Stimulated activated naive CD8-positive, alpha-beta T cell treated with anti-CD3 and anti-CD28 coated beads, Interleukin-15, amount 100 ng/mL, for 72 hours (primary cell): ENCODE measurements at regions not wholly inside any gene's neighbourhood (a gene's known extent, or its start where the extent isn't known, plus 50 kb on each side); places are given as distances from the start of the nearest gene placed in this dataset.
A peak's percentile ranks its signal among the peaks of the same experiment; 100 is the strongest.

Experiments
- ATAC-seq: fragments of 150-1000 bp; cut with Tn5 transposase; 2 replicates; pipeline ENCODE4 v1.10.0; 2021; ENCODE audit warnings: mild to moderate bottlenecking, moderate library complexity
- DNase-seq, 2 donors: peaks; one replicate each; pipeline ENCODE4 v3.0.0; 2021 to 2022
- H3K27ac Mint-ChIP-seq, 2 donors: one replicate each; pipeline ENCODE4 v1.8.0; 2022; ENCODE audit warnings: mild to moderate bottlenecking in 2 of 2, mixed read lengths in 2 of 2, moderate library complexity in 2 of 2
- H3K27me3 Mint-ChIP-seq: one replicate; pipeline ENCODE4 v1.8.0; 2022; ENCODE audit warnings: mixed read lengths
- H3K4me1 Mint-ChIP-seq: one replicate; pipeline ENCODE4 v1.8.0; 2022; ENCODE audit warnings: mild to moderate bottlenecking, mixed read lengths
- H3K4me3 Mint-ChIP-seq, 2 donors: one replicate each; pipeline ENCODE4 v1.8.0; 2022; ENCODE audit warnings: mild to moderate bottlenecking in 2 of 2, mixed read lengths in 2 of 2, moderate library complexity in 1 of 2
- H3K9me3 Mint-ChIP-seq, 2 donors: one replicate each; pipeline ENCODE4 v1.8.0; 2022; ENCODE audit warnings: mixed read lengths in 2 of 2

DNA sequence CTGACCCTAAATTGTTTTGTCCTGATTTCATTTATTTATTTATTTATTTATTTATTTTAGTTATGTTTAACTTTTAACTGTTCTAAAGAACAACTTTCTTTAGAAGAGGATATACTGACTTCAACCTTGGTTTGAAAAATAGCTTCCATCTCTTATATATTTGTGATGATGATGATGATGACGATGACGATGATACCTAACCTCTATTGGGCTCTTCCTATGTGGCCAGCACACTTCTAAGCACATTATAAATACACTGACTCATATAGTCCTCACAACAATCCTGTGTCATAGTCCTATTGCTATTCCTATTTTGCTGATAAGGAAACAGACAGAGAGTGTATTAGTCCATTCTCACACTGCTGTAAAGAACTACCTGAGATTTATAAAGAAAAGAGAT, 162.9 kb upstream of the KIAA1217 start:
- no peak for DNase-seq
- no peak overlapping the region for H3K27ac Mint-ChIP-seq
- H3K4me3 Mint-ChIP-seq = no peak overlapping the region
- ATAC-seq = no peak
- H3K27me3 Mint-ChIP-seq = no peaks in the 10 kb centered on the region
- no peaks in the 10 kb centered on the region for H3K9me3 Mint-ChIP-seq
- no peaks in the 10 kb centered on the region for H3K4me1 Mint-ChIP-seq

DNA sequence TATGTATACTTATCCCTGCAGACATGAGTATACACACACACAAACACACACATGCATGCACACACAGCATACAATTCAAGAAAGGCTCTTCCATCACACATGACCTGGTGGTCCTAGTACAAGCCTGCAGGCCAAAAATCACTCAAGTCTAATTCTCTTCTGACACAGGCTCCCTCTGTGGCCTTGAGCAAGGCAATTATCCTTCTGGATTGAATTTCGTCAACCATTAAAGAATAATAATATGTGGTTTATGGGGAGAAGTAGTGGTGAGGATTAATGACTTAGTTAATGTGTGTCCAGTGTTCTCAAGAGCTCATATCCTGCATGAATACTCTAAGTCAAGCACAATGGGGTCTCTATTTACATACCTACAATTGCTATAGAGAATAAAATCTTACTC, 161.8 kb upstream of the KIAA1217 start:
- Mint-ChIP-seq H3K9me3 (no peaks in the 10 kb centered on the region), H3K27ac (no peak overlapping the region), H3K27me3 (no peaks in the 10 kb centered on the region), H3K4me1 (no peaks in the 10 kb centered on the region), H3K4me3 (no peak overlapping the region)
- DNase-seq (no peak), ATAC-seq (no peak)

DNA sequence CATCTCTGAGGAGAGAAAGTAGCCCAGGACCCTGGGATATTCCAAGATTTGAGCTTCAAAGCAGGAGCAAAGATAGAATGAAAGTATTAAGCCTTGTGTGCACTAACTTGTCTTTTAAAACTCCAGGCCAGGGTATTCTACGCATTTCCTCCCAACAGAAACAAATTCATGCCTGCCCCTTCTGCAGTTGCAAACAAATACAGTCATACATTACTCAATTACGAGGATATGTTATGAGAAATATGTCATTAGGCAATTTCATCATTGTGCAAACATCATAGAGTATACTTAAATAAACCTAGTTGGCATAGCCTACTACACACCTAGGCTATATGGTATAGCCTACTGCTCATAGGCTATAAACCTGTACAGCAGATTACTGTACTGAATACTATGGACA, 154.5 kb upstream of the KIAA1217 start:
- DNase-seq = no peak
- Mint-ChIP-seq H3K4me3 (no peak overlapping the region), H3K27me3 (no peaks in the 10 kb centered on the region), H3K27ac (no peak overlapping the region), H3K9me3 (peaks cover 0 to 11% of the 10 kb centered on the region in 2 donors), H3K4me1 (no peaks in the 10 kb centered on the region)
- ATAC-seq = no peak

DNA sequence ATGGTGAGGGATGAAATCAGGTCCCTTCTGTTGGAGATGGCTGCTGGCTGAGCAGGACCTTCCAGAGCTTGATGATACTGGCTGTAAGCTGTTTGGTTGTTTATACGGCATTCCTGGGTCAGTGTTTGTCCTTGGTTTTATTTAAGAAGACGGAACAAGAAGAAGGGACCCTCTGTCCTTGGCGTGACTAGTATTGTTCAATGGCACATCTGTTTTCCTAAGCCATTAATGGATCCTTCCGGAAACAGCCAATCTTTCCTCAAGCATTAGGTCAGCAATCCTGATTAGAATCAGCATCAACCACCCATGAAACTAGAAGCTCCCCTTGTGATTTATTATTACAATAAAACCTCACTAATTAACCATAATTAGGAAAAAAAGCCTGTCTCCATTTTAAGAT, 128.7 kb upstream of the KIAA1217 start:
- DNase-seq (no peak), ATAC-seq (no peak)
- Mint-ChIP-seq H3K27me3 (no peaks in the 10 kb centered on the region), H3K27ac (no peak overlapping the region), H3K4me3 (no peak overlapping the region), H3K9me3 (peaks cover 0 to 6% of the 10 kb centered on the region in 2 donors), H3K4me1 (no peaks in the 10 kb centered on the region)

DNA sequence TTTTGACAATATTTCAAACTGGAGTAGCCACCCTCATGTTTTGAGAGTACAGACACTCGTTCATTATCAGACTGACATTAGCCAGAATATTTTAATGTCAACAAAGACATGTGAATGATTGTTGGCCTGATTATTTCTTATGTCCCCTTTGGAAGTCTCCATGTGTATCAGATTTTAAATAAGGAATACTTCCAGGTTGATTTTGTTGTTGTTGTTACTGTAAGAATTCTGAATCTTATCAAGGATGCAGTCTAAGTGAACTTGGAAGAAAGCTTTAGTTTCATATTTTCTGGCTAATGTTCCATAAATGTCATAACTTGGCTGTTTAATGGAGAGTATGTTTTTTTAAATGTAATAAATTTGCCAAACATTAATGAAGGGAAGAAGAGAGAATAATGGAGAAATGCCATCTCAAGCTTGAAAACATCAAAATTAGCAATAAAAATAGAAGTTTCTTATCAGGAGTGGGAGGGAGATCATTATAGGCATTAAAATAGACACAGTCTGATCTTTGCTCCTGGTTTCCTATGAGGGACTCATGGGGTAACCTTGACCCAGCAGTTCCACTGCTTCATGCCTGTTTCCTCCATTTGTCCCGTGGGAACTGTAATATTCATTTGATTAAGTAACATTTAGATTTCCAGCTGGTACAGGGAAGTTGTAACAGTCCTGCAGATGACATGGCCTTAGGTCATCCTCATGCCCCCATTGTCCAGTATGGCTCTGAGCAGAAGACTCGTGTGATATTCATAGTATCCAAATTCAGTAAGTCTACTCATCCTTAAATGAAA, 122.4 kb upstream of the KIAA1217 start:
- no peak for DNase-seq
- Mint-ChIP-seq H3K9me3 (peaks cover 6 to 14% of the 10 kb centered on the region in 2 donors), H3K27me3 (no peaks in the 10 kb centered on the region), H3K27ac (no peak overlapping the region), H3K4me3 (no peak overlapping the region), H3K4me1 (no peaks in the 10 kb centered on the region)
- no peak for ATAC-seq

DNA sequence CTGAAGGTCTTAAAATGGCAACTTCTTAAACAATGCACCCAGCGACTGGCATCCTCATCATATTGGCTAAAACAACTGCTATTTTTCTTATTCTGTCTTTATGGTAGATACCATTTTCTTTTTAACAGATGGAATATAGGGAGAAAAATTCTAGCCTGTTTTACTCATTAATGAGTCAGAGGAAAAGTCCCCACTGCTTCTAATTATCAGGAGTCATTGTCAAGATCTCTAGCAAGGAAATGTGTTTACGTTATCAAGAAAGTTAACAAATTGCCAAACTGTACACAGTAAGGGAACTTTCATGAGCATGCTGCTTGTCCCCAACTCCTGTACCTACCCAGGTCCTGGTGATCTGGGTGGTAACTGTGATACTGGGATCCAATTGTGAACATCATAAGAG, 117.7 kb upstream of the KIAA1217 start:
- ATAC-seq (no peak), DNase-seq (no peak)
- H3K27ac Mint-ChIP-seq = no peak overlapping the region
- H3K27me3 Mint-ChIP-seq = no peaks in the 10 kb centered on the region
- peaks cover 17% of the 10 kb centered on the region in 2 donors for H3K9me3 Mint-ChIP-seq
- no peak overlapping the region for H3K4me3 Mint-ChIP-seq
- no peaks in the 10 kb centered on the region for H3K4me1 Mint-ChIP-seq

DNA sequence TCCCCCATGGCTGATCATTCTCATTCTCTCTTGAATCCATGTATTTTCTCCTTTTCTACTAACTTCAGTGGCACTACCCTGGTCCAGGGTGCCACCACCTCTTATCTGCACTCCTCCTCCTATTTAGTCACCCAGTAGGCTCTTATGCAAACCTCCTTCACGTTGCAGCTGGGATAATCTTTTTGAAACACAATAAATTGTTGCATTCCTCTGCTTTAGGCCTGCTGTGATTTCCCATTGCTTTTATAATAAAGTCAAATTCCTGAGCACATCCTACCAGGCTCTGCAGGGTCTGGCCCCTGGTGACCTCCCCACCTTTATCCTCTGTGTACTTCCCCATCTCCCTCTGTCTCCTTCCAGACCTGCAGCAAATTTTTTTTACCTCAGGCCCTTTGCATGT, 112.7 kb upstream of the KIAA1217 start:
- Mint-ChIP-seq H3K27ac (no peak overlapping the region), H3K4me1 (no peaks in the 10 kb centered on the region), H3K27me3 (no peaks in the 10 kb centered on the region), H3K9me3 (peaks cover 11 to 15% of the 10 kb centered on the region in 2 donors), H3K4me3 (no peak overlapping the region)
- ATAC-seq (no peak), DNase-seq (no peak)

DNA sequence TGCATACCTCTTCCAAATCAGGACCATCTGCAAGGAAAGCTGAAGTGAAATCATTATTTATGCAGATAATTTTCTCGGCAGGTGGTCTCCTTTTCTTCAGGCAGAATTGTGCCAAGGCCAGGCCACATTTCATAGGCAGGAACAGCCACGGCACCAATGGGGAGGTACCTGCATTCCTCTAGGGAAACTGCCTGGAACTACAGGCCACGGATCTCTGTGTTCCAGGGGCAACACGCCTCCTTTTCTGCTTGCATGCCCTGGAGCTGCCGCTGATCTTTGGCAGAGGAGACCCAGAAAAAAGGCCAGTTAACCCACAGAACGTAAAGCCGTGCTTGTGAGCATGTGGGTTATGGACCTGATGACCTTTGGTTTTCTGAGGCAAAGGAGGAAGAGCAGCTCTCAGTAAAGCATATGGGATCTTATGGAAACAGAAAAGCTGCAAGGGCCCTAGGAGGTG, 111.2 kb upstream of the KIAA1217 start:
- no peak overlapping the region for H3K4me3 Mint-ChIP-seq
- H3K9me3 Mint-ChIP-seq = peaks cover 6 to 15% of the 10 kb centered on the region in 2 donors
- no peaks in the 10 kb centered on the region for H3K4me1 Mint-ChIP-seq
- ATAC-seq = no peak
- H3K27ac Mint-ChIP-seq = no peak overlapping the region
- H3K27me3 Mint-ChIP-seq = no peaks in the 10 kb centered on the region
- no peak for DNase-seq

DNA sequence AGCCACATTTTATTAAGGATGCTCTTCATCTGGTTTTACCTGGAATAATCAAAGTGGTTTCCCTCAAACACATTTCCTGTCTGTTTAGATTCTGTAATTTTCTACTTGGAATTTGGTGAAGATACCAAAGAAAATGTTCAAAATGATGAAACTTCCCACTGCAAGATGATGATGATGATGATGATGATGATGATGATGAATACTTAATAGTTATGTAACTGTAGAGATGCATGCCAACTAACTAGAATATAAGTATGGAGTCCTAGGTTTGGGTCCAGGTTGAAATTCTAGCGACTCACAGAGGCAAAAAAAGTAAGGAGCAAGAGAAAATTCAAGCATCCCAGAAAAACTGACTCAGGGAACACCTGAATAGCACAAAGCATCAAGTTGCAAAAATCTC, 104.0 kb upstream of the KIAA1217 start:
- H3K9me3 Mint-ChIP-seq = peaks cover 4 to 14% of the 10 kb centered on the region in 2 donors
- no peak overlapping the region for H3K4me3 Mint-ChIP-seq
- H3K4me1 Mint-ChIP-seq = no peaks in the 10 kb centered on the region
- H3K27me3 Mint-ChIP-seq = no peaks in the 10 kb centered on the region
- DNase-seq = no peak
- no peak overlapping the region for H3K27ac Mint-ChIP-seq
- no peak for ATAC-seq

DNA sequence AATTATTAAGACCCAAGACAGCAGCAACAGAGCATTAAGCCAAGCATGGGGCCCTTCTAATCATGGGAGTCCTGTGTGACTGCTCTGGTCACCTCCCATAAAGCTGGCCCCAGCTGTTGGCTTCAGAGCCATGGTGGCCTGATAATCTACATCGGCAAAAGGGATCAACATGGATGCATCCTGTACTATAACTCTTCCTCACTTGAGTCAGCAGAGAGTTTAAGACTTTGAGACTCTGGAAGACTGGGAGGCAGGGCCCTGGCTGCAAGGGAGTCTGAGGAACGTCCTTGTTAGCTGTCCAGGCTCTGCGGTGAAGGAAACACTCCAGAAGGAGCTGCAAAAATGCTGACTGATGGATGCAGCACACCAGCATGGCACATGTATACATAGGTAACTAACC, 95.0 kb upstream of the KIAA1217 start:
- no peak for DNase-seq
- H3K4me1 Mint-ChIP-seq = no peaks in the 10 kb centered on the region
- no peak overlapping the region for H3K4me3 Mint-ChIP-seq
- H3K27me3 Mint-ChIP-seq = no peaks in the 10 kb centered on the region
- no peak for ATAC-seq
- H3K9me3 Mint-ChIP-seq = peaks cover 0 to 6% of the 10 kb centered on the region in 2 donors
- H3K27ac Mint-ChIP-seq = no peak overlapping the region

DNA sequence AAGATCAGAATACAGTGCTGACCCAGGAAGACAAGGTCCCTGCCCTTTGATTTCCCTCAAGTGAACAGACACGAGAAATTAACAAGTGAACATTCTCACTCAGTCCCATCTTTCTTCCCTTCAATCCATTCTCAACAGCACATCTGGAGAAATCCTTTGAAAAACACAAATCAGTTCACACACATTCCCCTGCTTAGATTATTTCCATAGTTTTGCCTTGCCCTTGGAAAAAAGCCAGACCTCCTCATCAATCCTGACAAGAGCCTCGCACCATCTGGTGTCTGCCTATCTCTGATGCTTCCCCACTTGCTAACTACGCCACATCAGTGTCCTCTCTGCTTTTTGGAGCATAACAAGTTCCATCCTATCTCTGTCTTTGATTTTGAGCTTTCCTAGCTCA, 94.4 kb upstream of the KIAA1217 start:
- DNase-seq (no peak), ATAC-seq (no peak)
- peaks cover 0 to 6% of the 10 kb centered on the region in 2 donors for H3K9me3 Mint-ChIP-seq
- H3K27me3 Mint-ChIP-seq = no peaks in the 10 kb centered on the region
- no peaks in the 10 kb centered on the region for H3K4me1 Mint-ChIP-seq
- H3K4me3 Mint-ChIP-seq = no peak overlapping the region
- H3K27ac Mint-ChIP-seq = no peak overlapping the region

DNA sequence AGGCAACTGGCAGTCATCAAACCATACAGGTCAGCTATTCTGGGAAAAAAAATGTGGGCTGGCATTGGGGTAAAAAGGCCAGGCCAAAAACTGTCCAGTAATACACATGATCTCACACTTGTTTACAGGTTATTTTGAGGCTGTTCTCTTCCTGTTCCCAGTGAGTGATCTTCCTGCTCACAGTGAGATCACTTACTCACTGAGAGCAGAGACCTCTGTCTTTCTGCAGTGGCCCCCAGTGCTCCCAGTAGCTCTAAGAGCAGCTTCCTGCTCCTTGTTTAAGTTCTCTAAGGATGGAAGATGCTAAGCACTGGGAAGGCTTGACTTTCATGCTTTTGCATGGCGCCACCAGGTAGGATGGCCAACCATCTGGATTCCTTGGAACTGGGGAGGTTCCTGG, 93.5 kb upstream of the KIAA1217 start:
- DNase-seq = no peak
- Mint-ChIP-seq H3K27ac (no peak overlapping the region), H3K9me3 (peaks cover 0 to 6% of the 10 kb centered on the region in 2 donors), H3K4me3 (no peak overlapping the region), H3K4me1 (no peaks in the 10 kb centered on the region), H3K27me3 (no peaks in the 10 kb centered on the region)
- ATAC-seq = no peak

DNA sequence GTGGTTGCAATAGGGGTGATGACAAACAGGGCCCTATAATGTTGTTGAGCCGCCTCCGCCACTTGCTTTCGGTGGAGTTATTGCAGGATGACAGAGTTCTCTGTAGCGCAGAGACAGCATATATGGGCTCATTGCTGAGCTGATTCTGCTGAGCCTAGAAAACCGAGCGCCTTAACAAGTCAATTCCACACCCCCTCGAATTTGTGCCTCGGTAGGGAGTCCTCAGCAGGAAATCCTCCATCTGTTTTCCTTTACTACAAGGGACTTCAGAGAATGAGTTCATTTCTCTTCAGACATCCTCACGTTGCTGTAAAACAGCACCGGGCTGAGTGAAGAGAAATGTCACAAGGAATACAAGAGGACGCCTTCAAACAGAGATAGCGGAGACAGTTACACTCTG, 90.7 kb upstream of the KIAA1217 start:
- Mint-ChIP-seq H3K9me3 (peaks cover 0 to 6% of the 10 kb centered on the region in 2 donors), H3K27me3 (no peaks in the 10 kb centered on the region), H3K27ac (no peak overlapping the region), H3K4me1 (no peaks in the 10 kb centered on the region), H3K4me3 (no peak overlapping the region)
- ATAC-seq (no peak), DNase-seq (no peak)

DNA sequence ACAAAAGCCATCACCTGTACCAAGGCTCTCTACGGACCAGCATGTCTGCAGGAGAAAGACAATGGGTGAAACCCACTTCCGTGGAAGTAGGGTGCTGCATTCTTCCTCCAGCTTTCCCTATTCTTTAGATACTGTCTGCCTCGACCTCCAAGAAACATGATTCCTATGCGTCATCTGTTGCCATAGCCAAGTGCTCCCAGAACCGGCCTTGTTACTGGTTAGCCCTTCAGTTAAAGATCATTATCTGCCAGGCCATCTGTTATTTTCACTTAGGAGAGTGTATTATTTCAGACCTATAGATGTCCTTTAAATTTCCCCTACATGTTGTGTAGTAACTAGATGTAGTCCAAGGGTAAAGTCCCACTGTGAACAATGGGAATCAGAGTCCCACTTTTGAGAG, 89.0 kb upstream of the KIAA1217 start:
- Mint-ChIP-seq H3K9me3 (peaks cover 0 to 6% of the 10 kb centered on the region in 2 donors), H3K27ac (no peak overlapping the region), H3K4me3 (no peak overlapping the region), H3K27me3 (no peaks in the 10 kb centered on the region), H3K4me1 (no peaks in the 10 kb centered on the region)
- DNase-seq (no peak), ATAC-seq (no peak)

DNA sequence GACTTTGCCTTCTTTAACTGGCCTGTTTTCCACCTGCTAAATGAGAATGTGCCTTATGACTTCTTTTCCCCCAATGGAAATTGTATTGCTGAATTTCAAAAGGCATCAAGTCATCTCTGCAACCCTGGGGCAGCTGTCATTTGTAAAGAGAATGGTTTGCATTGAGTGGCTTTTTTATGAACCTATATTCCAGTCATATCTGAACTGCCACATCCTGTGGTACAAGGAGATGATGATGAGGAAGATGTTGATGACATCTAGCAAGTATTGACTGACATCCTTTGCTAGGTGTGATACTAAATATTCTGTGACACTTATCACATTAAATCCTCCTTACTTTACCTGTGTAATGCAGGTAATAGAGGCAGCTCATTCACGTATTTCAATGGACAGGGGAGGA, 88.3 kb upstream of the KIAA1217 start:
- H3K4me3 Mint-ChIP-seq = no peak overlapping the region
- no peaks in the 10 kb centered on the region for H3K27me3 Mint-ChIP-seq
- peaks cover 0 to 5% of the 10 kb centered on the region in 2 donors for H3K9me3 Mint-ChIP-seq
- no peaks in the 10 kb centered on the region for H3K4me1 Mint-ChIP-seq
- H3K27ac Mint-ChIP-seq = peak overlapping the region in 1 of 2 donors; percentile 22
- ATAC-seq (peak; percentile 55), DNase-seq (no peak)

DNA sequence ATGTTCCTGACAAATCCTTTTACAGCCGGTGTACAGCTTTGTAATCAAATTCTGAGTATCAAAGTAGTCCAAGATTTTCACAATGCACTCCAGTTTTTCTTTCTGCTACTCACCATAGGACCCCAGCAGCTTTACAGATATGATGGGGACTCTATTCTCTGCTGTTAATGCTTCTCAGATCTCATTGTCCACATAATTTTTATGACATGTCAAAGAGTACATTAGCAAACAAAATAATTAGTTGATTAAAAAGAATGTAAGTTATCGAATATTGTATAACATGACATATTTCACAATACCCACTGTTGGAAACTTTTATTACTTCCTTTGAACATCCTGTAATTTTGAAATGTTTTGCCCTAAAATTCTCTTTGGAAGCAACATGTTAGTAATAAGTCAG, 81.4 kb upstream of the KIAA1217 start:
- Mint-ChIP-seq H3K27ac (no peak overlapping the region), H3K27me3 (no peaks in the 10 kb centered on the region), H3K4me3 (no peak overlapping the region), H3K4me1 (no peaks in the 10 kb centered on the region), H3K9me3 (no peaks in the 10 kb centered on the region)
- DNase-seq (no peak), ATAC-seq (no peak)
